ENCODE measurements at regions not wholly inside any gene's neighbourhood (a gene's known extent, or its start where the extent isn't known, plus 50 kb on each side); places are given as distances from the start of the nearest gene placed in this dataset.

DNA sequence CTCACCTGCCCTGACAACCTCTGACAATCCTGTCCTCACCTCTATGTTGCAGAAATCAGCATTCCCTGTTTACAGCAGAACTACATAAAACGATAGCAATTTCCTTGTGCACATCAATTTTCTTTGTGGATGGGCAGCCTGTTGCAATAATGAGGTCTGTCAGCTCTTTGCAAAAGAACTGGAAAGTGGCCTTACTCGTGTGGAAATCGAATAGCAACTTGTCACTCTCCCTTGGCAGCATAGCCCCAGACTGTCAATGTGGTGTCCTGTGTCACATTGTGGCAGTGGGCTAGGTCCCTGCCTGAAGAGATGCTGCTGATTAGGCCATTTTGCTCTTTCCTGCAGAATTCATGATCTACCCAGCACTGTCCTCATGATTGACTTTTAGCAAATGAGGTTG lies 531.9 kb downstream of the CCDC85A start (continued):
- TF ChIP-seq CAMTA2 (CRISPR knock-in tag; IDR thresholded peaks at IDR 0.05; ENCODE audit: borderline replicate concordance): no peak
- TF ChIP-seq SMAD3 (CRISPR knock-in tag; IDR thresholded peaks at IDR 0.05): no peak
- TF ChIP-seq KDM4B (CRISPR knock-in tag; IDR thresholded peaks at IDR 0.05): no peak
- TF ChIP-seq KLF11 (CRISPR knock-in tag; IDR thresholded peaks at IDR 0.05): no peak
- no peak for TF ChIP-seq ARNTL (CRISPR knock-in tag; IDR thresholded peaks at IDR 0.05)
- no peak for TF ChIP-seq KLF6 (CRISPR knock-in tag; IDR thresholded peaks at IDR 0.05)
- no peak for TF ChIP-seq ZNF780A (CRISPR knock-in tag; IDR thresholded peaks at IDR 0.05)
- TF ChIP-seq GZF1 (CRISPR knock-in tag; IDR thresholded peaks at IDR 0.05): no peak

DNA sequence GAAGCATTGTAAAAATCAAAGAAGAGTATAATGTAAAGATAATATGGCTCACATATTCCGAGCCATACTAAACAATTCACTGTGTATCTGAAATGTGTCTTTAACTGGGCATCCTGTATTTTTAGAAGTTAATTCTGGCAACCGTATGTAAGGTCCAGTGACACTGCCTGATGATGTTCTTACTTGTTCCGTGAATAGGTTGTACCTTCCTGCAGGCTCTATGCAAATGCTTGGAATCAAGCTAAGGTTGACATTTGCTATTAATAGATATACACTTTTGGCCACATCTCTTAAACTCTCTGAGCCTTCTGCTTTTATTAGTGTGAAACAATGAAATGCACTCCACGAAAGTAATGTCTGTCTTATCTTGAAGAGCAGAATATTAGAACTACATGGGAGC lies 534.6 kb downstream of the CCDC85A start:
- intact Hi-C loops (cut with micrococcal nuclease; ENCODE audit: unreplicated experiment): no loop called here
- no peak overlapping the region for H3K4me2 ChIP-seq (ENCODE audit: low read depth, low read length)
- no peaks in the 10 kb centered on the region for H3K79me2 ChIP-seq (ENCODE audit: insufficient read depth, low read length)
- DNase-seq (ENCODE audit: low spot score) (no peak), ATAC-seq (no peak), FAIRE-seq (no peak)
- ChIA-PET POLR2A (no interaction called here), CTCF (ENCODE audit: low intra/inter-chr PET ratio, low total read pairs) (no interaction called here)
- peaks cover 56% of the 10 kb centered on the region for H3K9me3 ChIP-seq (ENCODE audit: low read length)
- no peak overlapping the region for H3K9ac ChIP-seq (ENCODE audit: insufficient read depth, low read depth, low read length)
- H3K4me1 ChIP-seq (ENCODE audit: insufficient read depth, low read length): no peaks in the 10 kb centered on the region
- in situ Hi-C loops (cut with HindIII; ENCODE audit: extremely low pct_ligation_motif_present, low pct_unique_long_range_greater_than_20kb): no loop called here
- WGBS (ENCODE audit: low lambda C conversion rate): 7% methylated on average over 4 of the region's 4 CpGs
- TF ChIP-seq, protein P1, sequence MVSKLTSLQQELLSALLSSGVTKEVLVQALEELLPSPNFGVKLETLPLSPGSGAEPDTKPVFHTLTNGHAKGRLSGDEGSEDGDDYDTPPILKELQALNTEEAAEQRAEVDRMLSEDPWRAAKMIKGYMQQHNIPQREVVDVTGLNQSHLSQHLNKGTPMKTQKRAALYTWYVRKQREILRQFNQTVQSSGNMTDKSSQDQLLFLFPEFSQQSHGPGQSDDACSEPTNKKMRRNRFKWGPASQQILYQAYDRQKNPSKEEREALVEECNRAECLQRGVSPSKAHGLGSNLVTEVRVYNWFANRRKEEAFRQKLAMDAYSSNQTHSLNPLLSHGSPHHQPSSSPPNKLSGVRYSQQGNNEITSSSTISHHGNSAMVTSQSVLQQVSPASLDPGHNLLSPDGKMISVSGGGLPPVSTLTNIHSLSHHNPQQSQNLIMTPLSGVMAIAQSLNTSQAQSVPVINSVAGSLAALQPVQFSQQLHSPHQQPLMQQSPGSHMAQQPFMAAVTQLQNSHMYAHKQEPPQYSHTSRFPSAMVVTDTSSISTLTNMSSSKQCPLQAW (CRISPR knock-in tag; IDR thresholded peaks at IDR 0.05): no peak
- no peak for TF ChIP-seq ZNF75D (CRISPR knock-in tag; IDR thresholded peaks at IDR 0.05; ENCODE audit: borderline replicate concordance)
- no peak for TF ChIP-seq ZNF614 (CRISPR knock-in tag; IDR thresholded peaks at IDR 0.05; ENCODE audit: borderline replicate concordance)
- TF ChIP-seq FOXK1 (CRISPR knock-in tag; IDR thresholded peaks at IDR 0.05; ENCODE audit: borderline replicate concordance, low read depth): no peak
- no peak for TF ChIP-seq ZNF780A (CRISPR knock-in tag; IDR thresholded peaks at IDR 0.05)
- TF ChIP-seq AKAP8 (CRISPR knock-in tag; IDR thresholded peaks at IDR 0.05): no peak
- TF ChIP-seq, protein P2, sequence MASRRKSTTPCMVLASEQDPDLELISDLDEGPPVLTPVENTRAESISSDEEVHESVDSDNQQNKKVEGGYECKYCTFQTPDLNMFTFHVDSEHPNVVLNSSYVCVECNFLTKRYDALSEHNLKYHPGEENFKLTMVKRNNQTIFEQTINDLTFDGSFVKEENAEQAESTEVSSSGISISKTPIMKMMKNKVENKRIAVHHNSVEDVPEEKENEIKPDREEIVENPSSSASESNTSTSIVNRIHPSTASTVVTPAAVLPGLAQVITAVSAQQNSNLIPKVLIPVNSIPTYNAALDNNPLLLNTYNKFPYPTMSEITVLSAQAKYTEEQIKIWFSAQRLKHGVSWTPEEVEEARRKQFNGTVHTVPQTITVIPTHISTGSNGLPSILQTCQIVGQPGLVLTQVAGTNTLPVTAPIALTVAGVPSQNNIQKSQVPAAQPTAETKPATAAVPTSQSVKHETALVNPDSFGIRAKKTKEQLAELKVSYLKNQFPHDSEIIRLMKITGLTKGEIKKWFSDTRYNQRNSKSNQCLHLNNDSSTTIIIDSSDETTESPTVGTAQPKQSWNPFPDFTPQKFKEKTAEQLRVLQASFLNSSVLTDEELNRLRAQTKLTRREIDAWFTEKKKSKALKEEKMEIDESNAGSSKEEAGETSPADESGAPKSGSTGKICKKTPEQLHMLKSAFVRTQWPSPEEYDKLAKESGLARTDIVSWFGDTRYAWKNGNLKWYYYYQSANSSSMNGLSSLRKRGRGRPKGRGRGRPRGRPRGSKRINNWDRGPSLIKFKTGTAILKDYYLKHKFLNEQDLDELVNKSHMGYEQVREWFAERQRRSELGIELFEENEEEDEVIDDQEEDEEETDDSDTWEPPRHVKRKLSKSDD (CRISPR knock-in tag; IDR thresholded peaks at IDR 0.05; ENCODE audit: low read depth): no peak
- TF ChIP-seq ZNF550 (CRISPR knock-in tag; IDR thresholded peaks at IDR 0.05; ENCODE audit: borderline replicate concordance): no peak
- TF ChIP-seq FOXM1 (CRISPR knock-in tag; IDR thresholded peaks at IDR 0.05): no peak
- no peak for TF ChIP-seq HIVEP1 (CRISPR knock-in tag; IDR thresholded peaks at IDR 0.05)
- no peak for TF ChIP-seq ESRRA (CRISPR knock-in tag; IDR thresholded peaks at IDR 0.05; ENCODE audit: low read depth)
- H4K20me1 ChIP-seq (ENCODE audit: insufficient read depth, low read length): no peaks in the 10 kb centered on the region
- no peak overlapping the region for H3K4me3 ChIP-seq (replicated peaks in 1 of 3; ENCODE audit: insufficient read depth in 1 of 3, low read depth in 2 of 3, low read length in 3 of 3)
- H2AFZ ChIP-seq (ENCODE audit: low read length): no peak overlapping the region
- no peaks in the 10 kb centered on the region for H3K36me3 ChIP-seq (replicated peaks in 1 of 2; ENCODE audit: control insufficient read depth in 1 of 2, insufficient read depth in 2 of 2, low read length in 2 of 2)
- BruUV-seq (replicated peaks): no TSS peak
- no peaks in the 10 kb centered on the region for H3K27me3 ChIP-seq (ENCODE audit: control insufficient read depth in 1 of 2, insufficient read depth in 2 of 2, low read length in 2 of 2)
- no peak overlapping the region for H3K27ac ChIP-seq (ENCODE audit: extremely low read length, insufficient read depth, low read length)
